ENCODE measurements at regions not wholly inside any gene's neighbourhood (a gene's known extent, or its start where the extent isn't known, plus 50 kb on each side); places are given as distances from the start of the nearest gene placed in this dataset.
"Not testable (repeated sequence)": the region's sequence is repeated elsewhere in the genome, so short reads cannot be mapped to it uniquely, and the experiment has no call there.

GRCh38 chr22:22381292-22381691, 127.2 kb downstream of the ZNF280B start:
- not testable (repeated sequence) for TF ChIP-seq CTCF (conservative IDR thresholded peaks at IDR 0.05; ENCODE audit: low read length); EZH2phosphoT487 (IDR thresholded peaks at IDR 0.05; ENCODE audit: borderline replicate concordance, low read depth, low read length)
